ENCODE measurements at regions not wholly inside any gene's neighbourhood (a gene's known extent, or its start where the extent isn't known, plus 50 kb on each side); places are given as distances from the start of the nearest gene placed in this dataset.

DNA sequence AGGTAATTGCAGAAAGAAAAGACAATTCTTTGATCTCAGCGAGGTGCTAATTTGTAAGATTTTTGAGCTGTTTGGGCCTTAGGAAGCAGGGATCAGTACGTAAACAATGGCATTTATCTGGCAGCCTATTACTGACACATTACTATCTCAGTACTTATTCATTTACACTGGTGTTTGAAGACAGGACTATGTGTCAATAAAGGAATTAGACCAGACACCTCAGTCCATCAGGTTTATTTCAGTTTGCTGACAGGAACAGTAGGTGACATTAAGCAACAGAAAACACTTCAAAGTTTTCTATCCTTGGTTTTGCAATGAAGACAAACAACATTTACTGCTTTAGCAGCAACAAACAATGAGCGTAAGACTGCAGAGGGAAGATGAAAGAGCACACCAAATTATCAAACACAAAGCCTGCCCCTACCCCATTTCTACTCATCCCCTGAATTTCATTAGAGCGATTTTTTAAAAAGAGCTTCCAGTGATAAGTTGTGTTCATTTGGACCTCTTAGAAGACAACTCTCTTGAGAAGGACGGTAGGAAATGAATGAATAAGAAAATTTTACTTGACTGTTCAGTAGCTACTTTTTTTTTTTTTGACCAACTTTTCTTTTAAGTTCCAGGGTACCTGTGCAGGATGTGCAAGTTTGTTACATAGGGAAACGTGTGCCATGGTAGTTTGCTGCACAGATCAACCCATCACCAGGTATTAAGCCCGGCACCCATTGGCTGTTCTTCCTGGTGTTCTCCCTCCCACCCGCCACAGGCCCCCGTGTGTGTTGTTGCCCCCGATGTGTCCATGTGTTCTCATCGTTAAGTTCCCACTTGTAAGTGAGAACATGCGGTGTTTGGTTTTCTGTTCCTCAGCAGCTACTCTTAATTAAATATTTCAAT is 138.8 kb downstream of the DKK1 start:
- TF ChIP-seq, protein P1, sequence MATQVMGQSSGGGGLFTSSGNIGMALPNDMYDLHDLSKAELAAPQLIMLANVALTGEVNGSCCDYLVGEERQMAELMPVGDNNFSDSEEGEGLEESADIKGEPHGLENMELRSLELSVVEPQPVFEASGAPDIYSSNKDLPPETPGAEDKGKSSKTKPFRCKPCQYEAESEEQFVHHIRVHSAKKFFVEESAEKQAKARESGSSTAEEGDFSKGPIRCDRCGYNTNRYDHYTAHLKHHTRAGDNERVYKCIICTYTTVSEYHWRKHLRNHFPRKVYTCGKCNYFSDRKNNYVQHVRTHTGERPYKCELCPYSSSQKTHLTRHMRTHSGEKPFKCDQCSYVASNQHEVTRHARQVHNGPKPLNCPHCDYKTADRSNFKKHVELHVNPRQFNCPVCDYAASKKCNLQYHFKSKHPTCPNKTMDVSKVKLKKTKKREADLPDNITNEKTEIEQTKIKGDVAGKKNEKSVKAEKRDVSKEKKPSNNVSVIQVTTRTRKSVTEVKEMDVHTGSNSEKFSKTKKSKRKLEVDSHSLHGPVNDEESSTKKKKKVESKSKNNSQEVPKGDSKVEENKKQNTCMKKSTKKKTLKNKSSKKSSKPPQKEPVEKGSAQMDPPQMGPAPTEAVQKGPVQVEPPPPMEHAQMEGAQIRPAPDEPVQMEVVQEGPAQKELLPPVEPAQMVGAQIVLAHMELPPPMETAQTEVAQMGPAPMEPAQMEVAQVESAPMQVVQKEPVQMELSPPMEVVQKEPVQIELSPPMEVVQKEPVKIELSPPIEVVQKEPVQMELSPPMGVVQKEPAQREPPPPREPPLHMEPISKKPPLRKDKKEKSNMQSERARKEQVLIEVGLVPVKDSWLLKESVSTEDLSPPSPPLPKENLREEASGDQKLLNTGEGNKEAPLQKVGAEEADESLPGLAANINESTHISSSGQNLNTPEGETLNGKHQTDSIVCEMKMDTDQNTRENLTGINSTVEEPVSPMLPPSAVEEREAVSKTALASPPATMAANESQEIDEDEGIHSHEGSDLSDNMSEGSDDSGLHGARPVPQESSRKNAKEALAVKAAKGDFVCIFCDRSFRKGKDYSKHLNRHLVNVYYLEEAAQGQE (IDR thresholded peaks at IDR 0.05; ENCODE audit: low read depth): no peak
- TF ChIP-seq JUND (IDR thresholded peaks at IDR 0.05) (no peak), SP1 (IDR thresholded peaks at IDR 0.05; ENCODE audit: low read depth) (peak; percentile 13; the same call in 1 of the 2 replicates), EZH2 (IDR thresholded peaks at IDR 0.05) (no peak), POLR2A (IDR thresholded peaks at IDR 0.05; ENCODE audit: borderline replicate concordance, extremely low read depth, insufficient read depth, insufficient read length) (no peak)
- TF ChIP-seq, protein P2, sequence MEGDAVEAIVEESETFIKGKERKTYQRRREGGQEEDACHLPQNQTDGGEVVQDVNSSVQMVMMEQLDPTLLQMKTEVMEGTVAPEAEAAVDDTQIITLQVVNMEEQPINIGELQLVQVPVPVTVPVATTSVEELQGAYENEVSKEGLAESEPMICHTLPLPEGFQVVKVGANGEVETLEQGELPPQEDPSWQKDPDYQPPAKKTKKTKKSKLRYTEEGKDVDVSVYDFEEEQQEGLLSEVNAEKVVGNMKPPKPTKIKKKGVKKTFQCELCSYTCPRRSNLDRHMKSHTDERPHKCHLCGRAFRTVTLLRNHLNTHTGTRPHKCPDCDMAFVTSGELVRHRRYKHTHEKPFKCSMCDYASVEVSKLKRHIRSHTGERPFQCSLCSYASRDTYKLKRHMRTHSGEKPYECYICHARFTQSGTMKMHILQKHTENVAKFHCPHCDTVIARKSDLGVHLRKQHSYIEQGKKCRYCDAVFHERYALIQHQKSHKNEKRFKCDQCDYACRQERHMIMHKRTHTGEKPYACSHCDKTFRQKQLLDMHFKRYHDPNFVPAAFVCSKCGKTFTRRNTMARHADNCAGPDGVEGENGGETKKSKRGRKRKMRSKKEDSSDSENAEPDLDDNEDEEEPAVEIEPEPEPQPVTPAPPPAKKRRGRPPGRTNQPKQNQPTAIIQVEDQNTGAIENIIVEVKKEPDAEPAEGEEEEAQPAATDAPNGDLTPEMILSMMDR (IDR thresholded peaks at IDR 0.05 in 2 of 3, conservative IDR thresholded peaks at IDR 0.05 in 1 of 3; ENCODE audit: borderline replicate concordance in 1 of 3, insufficient read depth in 1 of 3, low read depth in 2 of 3, low read length in 2 of 3): no peak
- TF ChIP-seq, protein P3, sequence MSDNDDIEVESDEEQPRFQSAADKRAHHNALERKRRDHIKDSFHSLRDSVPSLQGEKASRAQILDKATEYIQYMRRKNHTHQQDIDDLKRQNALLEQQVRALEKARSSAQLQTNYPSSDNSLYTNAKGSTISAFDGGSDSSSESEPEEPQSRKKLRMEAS (IDR thresholded peaks at IDR 0.05): no peak

All from HCT116 (cell line).